AG09309 (cell line): ENCODE measurements at regions not wholly inside any gene's neighbourhood (a gene's known extent, or its start where the extent isn't known, plus 50 kb on each side); places are given as distances from the start of the nearest gene placed in this dataset.

Experiments
- DNase-seq: peaks from one replicate; pipeline ENCODE4 v3.0.0-alpha.2; 2010; ENCODE audit warnings: low read depth
- H3K4me3 ChIP-seq: 2 replicates; pipeline ENCODE4 v1.5.1; 2011; ENCODE audit warnings: mild to moderate bottlenecking, low read depth, low read length, moderate library complexity; ENCODE audit not compliant: control insufficient read depth
- TF ChIP-seq, protein P1 (sequence below): IDR thresholded peaks from 2 replicates; pipeline ENCODE4 v1.5.1; 2011; ENCODE audit warnings: mild to moderate bottlenecking, low read depth, low read length, inconsistent platforms; ENCODE audit not compliant: insufficient read depth, control insufficient read depth; ENCODE audit errors: missing control alignments

- TF ChIP-seq, protein P1, sequence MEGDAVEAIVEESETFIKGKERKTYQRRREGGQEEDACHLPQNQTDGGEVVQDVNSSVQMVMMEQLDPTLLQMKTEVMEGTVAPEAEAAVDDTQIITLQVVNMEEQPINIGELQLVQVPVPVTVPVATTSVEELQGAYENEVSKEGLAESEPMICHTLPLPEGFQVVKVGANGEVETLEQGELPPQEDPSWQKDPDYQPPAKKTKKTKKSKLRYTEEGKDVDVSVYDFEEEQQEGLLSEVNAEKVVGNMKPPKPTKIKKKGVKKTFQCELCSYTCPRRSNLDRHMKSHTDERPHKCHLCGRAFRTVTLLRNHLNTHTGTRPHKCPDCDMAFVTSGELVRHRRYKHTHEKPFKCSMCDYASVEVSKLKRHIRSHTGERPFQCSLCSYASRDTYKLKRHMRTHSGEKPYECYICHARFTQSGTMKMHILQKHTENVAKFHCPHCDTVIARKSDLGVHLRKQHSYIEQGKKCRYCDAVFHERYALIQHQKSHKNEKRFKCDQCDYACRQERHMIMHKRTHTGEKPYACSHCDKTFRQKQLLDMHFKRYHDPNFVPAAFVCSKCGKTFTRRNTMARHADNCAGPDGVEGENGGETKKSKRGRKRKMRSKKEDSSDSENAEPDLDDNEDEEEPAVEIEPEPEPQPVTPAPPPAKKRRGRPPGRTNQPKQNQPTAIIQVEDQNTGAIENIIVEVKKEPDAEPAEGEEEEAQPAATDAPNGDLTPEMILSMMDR, result no peak
- H3K4me3 ChIP-seq, result no peak overlapping the region
- DNase-seq, result no peak
These were observed 290.5 kb upstream of the KYNU start for GRCh38 chr2:142586693-142587580.

DNA sequence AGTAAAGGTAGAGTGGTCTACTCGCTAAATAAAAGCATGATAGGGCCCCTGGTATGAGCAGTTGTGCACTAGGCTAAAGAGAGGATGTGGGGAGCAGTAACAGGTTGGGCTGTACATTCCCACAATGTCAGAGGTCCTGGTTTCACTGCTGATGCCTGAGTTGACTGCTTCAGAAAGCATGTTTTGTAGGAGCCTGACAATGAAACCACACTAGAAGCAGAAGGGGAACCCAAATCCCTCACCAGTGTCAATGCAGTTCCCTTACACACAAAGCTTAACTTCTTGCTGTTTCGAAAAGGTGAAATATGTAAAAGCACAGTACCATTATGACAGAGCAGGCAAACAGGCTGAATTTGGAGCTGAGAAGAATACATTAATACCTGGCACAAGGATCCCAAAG is 291.7 kb upstream of the KYNU start:
- no peak for DNase-seq
- TF ChIP-seq, protein P1, result no peak
- H3K4me3 ChIP-seq, result no peak overlapping the region

GRCh38 chr2:142582317-142582716 is 295.1 kb upstream of the KYNU start:
- TF ChIP-seq, protein P1, result no peak
- no peak for DNase-seq

DNA sequence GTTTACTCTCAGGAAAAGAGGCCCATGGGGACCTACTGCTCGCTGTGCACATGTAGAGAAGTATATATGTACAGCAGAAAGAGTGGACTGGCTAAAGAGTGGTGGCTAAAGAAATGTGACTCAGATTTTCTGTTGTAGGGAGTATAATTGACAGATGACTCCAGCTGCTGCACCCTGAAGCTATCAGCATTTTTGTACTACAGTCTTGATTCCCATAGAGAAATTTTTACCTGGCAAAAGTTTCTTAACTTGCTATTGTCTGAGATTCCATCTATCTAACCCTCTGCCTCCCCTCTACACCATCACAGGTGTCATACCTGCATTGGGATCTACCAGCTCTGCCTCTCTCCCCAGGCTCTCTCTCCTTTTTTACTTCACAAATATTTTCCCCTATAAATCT is 296.0 kb upstream of the KYNU start:
- no peak overlapping the region for H3K4me3 ChIP-seq
- TF ChIP-seq, protein P1, result no peak
- no peak for DNase-seq

More at GRCh38 chr2:142582317-142582716, 295.1 kb upstream of the KYNU start:
- H3K4me3 ChIP-seq, result no peak overlapping the region

GRCh38 chr2:142580691-142581090 is 296.8 kb upstream of the KYNU start:
- TF ChIP-seq, protein P1, result no peak
- no peak for DNase-seq

GRCh38 chr2:142575561-142575960 is 301.9 kb upstream of the KYNU start:
- H3K4me3 ChIP-seq, result no peak overlapping the region
- TF ChIP-seq, protein P1, result no peak
- DNase-seq, result no peak

More at GRCh38 chr2:142580691-142581090, 296.8 kb upstream of the KYNU start:
- H3K4me3 ChIP-seq, result no peak overlapping the region
